Right lobe of liver (tissue), 6 donors: ENCODE measurements at regions not wholly inside any gene's neighbourhood (a gene's known extent, or its start where the extent isn't known, plus 50 kb on each side); places are given as distances from the start of the nearest gene placed in this dataset.

Experiments
- ATAC-seq, 4 donors: fragments of 200-7000 bp; cut with Tn5 transposase; one replicate each; pipeline ENCODE4 v1.9.1; 2020; ENCODE audit warnings: mild to moderate bottlenecking in 4 of 4, moderate library complexity in 4 of 4
- DNase-seq, 3 donors: peaks; one replicate each; pipeline ENCODE4 v3.0.0-alpha.2; 2020
- H3K27ac ChIP-seq, 3 donors: fragments of 200-600 bp; one replicate each; pipeline ENCODE4 v1.8.0; 2022
- H3K27me3 ChIP-seq, 2 donors: fragments of 200-600 bp; one replicate each; pipeline ENCODE4 v1.8.0; 2022
- H3K36me3 ChIP-seq, 4 donors: fragments of 200-600 bp; sonication (generic) in 1 of 4; one replicate each; pipeline versions ENCODE4 v1.5.1 to v1.8.0; 2017 to 2022; ENCODE audit warnings: control low read depth in 1 of 4
- H3K4me1 ChIP-seq, 4 donors: fragments of 200-600 bp; sonication (generic) in 1 of 4; one replicate each; pipeline versions ENCODE4 v1.5.1 to v1.8.0; 2017 to 2022; ENCODE audit warnings: control low read depth in 1 of 4
- H3K4me3 ChIP-seq, 3 donors: fragments of 200-600 bp; one replicate each; pipeline ENCODE4 v1.8.0; 2022
- H3K9me3 ChIP-seq, 4 donors: fragments of 200-600 bp; sonication (generic) in 1 of 4; one replicate each; pipeline versions ENCODE4 v1.5.1 to v1.8.0; 2017 to 2022; ENCODE audit warnings: control low read depth in 1 of 4
- POLR2A ChIP-seq: fragments of 450-650 bp; IDR thresholded peaks from one replicate; pipeline ENCODE4 v1.6.1; 2017; ENCODE audit warnings: antibody characterized with exemption, mild to moderate bottlenecking
- WGBS: methylation state at CpG from one replicate; pipeline ENCODE4 v1.1.6; 2018; ENCODE audit warnings: low coverage, low lambda C conversion rate; ENCODE audit not compliant: insufficient coverage; ENCODE audit errors: missing lambda C conversion rate; 5-methylcytosine and 5-hydroxymethylcytosine counted together
- intact Hi-C, 2 donors: fragments of 100-400 bp; cut with DNase I; formaldehyde crosslinking; loops; one replicate each; pipeline versions ENCODE4 v1.11.2 to v1.14.1; 2022
- TF ChIP-seq, protein P1 (sequence below), 4 donors: fragments of 200-600 bp in 3 of 4; fragments of 450-650 bp in 1 of 4; IDR thresholded peaks; one replicate each; pipeline versions ENCODE4 v1.5.1 to v1.8.0; 2016 to 2022; ENCODE audit warnings: antibody characterized with exemption in 4 of 4, mild to moderate bottlenecking in 2 of 4
- donor health status: DM: no; HTN: yes; CAD: no.
- donor health status: DM: no; HTN: no; CAD: no.
- donor health status: DM: no; HTN: no; CAD: no.
- donor health status: DM: no; HTN: yes; CAD: no.
- donor health status: DM: no; HTN: yes; CAD: no.

DNA sequence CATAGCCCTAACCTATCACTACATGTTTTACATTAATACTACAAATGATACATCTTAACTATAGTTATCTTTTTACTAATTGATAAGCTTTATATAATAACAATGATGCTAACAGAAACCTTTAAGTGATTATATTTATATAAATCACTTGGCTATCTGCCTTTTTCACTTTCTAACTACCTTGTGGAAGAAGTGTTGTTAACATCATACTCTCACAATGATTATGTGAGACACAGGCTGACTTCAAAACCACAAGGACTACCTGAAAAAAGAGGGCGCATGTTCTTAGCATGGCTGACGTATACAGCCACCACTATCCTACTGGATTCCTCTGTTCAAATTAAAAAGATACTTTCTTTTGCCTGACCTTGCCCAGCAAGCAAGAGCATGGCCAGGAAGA, 135.3 kb upstream of the SOX5 start:
- H3K27me3 ChIP-seq, result no peaks in the 10 kb centered on the region
- H3K9me3 ChIP-seq, result no peaks in the 10 kb centered on the region
- no peaks in the 10 kb centered on the region for H3K36me3 ChIP-seq
- intact Hi-C loops, result no loop called here
- DNase-seq, result no peak
- H3K27ac ChIP-seq, result no peak overlapping the region
- TF ChIP-seq, protein P1, sequence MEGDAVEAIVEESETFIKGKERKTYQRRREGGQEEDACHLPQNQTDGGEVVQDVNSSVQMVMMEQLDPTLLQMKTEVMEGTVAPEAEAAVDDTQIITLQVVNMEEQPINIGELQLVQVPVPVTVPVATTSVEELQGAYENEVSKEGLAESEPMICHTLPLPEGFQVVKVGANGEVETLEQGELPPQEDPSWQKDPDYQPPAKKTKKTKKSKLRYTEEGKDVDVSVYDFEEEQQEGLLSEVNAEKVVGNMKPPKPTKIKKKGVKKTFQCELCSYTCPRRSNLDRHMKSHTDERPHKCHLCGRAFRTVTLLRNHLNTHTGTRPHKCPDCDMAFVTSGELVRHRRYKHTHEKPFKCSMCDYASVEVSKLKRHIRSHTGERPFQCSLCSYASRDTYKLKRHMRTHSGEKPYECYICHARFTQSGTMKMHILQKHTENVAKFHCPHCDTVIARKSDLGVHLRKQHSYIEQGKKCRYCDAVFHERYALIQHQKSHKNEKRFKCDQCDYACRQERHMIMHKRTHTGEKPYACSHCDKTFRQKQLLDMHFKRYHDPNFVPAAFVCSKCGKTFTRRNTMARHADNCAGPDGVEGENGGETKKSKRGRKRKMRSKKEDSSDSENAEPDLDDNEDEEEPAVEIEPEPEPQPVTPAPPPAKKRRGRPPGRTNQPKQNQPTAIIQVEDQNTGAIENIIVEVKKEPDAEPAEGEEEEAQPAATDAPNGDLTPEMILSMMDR (IDR thresholded peaks at IDR 0.05), result no peak
- TF ChIP-seq POLR2A, result no peak
- no peak overlapping the region for H3K4me3 ChIP-seq
- WGBS, result 91% methylated on average over 2 of the region's 2 CpGs
- H3K4me1 ChIP-seq, result peaks cover 0 to 19% (median 7%) of the 10 kb centered on the region in 4 donors
- no peak for ATAC-seq

DNA sequence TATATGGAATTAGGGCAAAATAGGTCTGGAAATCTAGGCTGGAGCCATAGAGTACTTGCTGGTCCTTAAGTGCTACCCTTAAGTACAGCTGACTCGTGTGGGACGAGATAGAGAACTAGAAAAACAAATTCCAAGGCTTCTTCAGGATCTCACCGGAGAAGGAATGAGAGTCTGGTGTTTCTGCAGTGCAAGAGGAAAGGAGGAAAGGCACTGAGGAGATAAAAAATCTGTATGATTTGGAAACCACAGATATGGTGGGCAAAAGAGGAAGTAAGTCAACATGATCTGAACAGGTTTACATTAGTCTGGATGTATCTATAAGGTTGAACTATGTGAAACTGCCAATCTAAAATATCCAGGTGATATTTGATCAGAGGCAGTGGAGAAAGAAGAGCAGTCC, 134.4 kb upstream of the SOX5 start:
- Histone ChIP-seq H3K36me3 (no peaks in the 10 kb centered on the region), H3K9me3 (no peaks in the 10 kb centered on the region), H3K4me3 (no peak overlapping the region), H3K27ac (no peak overlapping the region), H3K27me3 (no peaks in the 10 kb centered on the region), H3K4me1 (peaks cover 0 to 29% (median 12%) of the 10 kb centered on the region in 4 donors)
- ATAC-seq (no peak), DNase-seq (no peak)
- intact Hi-C loops, result no loop called here
- WGBS, result 53% methylated on average over 2 of the region's 3 CpGs
- TF ChIP-seq, protein P1 (IDR thresholded peaks at IDR 0.05), result no peak
- no peak for TF ChIP-seq POLR2A

DNA sequence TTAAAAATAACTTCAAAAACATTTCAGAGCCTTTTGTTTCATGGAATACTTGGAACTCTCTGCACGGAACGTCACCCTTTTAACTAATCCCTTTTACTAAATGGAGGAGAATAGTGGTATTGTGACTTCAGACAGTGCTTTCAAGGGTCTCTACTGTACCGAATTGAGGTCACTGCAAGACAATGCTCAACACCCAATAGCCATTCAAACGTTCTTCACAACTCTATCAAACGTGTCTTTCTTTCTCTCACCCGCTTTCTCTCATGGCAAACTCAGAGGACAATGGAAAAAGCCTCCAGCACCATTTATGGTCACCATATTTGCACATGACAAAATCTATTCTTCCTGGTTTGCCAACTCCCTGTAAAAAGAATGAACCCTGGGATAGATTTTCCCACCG, 132.1 kb upstream of the SOX5 start:
- no peak overlapping the region for H3K4me3 ChIP-seq
- no peaks in the 10 kb centered on the region for H3K27me3 ChIP-seq
- no peaks in the 10 kb centered on the region for H3K36me3 ChIP-seq
- peak overlapping the region in 1 of 3 donors; percentile 60 for H3K27ac ChIP-seq
- TF ChIP-seq, protein P1 (IDR thresholded peaks at IDR 0.05), result no peak
- TF ChIP-seq POLR2A, result no peak
- ATAC-seq, result no peak
- H3K9me3 ChIP-seq, result no peaks in the 10 kb centered on the region
- peaks cover 0 to 35% (median 9%) of the 10 kb centered on the region in 4 donors for H3K4me1 ChIP-seq
- intact Hi-C loops, result no loop called here
- 82% methylated on average over 7 of the region's 7 CpGs for WGBS
- DNase-seq, result no peak

DNA sequence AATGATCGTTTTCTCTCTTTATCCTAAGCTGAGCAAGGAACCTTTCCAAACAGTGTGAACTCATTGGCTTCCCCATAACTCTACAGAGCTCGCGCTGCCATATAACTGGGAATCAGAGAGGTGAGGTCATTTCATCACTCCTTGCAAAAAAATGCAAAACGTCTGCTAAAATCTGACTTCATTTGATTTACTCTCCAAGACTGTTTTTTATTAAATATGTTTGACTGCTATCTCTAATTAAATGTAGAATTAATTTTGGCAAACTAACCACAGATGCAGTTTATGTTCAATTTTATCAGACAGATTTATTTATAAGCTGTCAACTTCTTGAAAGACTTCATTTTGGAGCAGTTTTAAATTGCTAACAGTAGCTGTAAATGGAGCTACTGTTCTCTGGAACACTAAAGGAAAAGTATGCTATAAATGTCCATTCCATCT, 131.6 kb upstream of the SOX5 start:
- peak; percentile 26 to 36 (median 26) for ATAC-seq

More for the DNA sequence above, 131.6 kb upstream of the SOX5 start:
- peaks cover 0 to 35% (median 9%) of the 10 kb centered on the region in 4 donors for H3K4me1 ChIP-seq
- intact Hi-C loops, result no loop called here
- no peaks in the 10 kb centered on the region for H3K9me3 ChIP-seq
- WGBS, result 14% methylated on average over 4 of the region's 4 CpGs
- no peak for DNase-seq
- no peaks in the 10 kb centered on the region for H3K27me3 ChIP-seq
- H3K36me3 ChIP-seq, result no peaks in the 10 kb centered on the region
- TF ChIP-seq, protein P1 (IDR thresholded peaks at IDR 0.05), result no peak
- no peak for TF ChIP-seq POLR2A
- peak overlapping the region in 2 of 3 donors; percentile 12 to 60 for H3K27ac ChIP-seq
- H3K4me3 ChIP-seq, result no peak overlapping the region
